ENCODE measurements at regions not wholly inside any gene's neighbourhood (a gene's known extent, or its start where the extent isn't known, plus 50 kb on each side); places are given as distances from the start of the nearest gene placed in this dataset.

DNA sequence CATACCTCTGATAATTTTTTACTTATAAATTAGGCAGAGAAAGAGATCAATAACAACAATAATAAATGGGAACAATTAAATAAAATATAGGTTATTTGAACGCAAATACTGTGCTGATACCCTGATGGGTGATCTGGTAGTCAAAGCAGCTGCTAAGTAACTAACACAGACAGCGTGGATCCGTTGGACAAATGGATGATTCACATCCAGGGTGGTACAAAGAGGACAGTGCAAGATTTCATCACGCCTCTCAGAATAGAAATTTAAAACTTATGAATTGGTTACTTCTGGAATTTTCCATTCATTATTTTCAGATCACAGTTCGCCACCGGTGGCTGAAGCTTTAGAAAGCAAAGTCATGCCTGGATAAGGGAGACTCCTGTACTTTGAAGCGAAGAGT lies 1066.0 kb upstream of the ADGRL3 start:
- DNase-seq (ENCODE audit: low spot score) = no peak

- no peak for DNase-seq (ENCODE audit: low spot score)
Observed at GRCh38 chr4:60155088-60155487, 1045.0 kb upstream of the ADGRL3 start.

GRCh38 chr4:60173103-60173502 lies 1027.0 kb upstream of the ADGRL3 start:
- peak; percentile 29 for DNase-seq (ENCODE audit: low spot score)

- no peak for DNase-seq (ENCODE audit: low spot score)
Observed at GRCh38 chr4:60173718-60174117, 1026.4 kb upstream of the ADGRL3 start.

GRCh38 chr4:60175241-60175640 lies 1024.9 kb upstream of the ADGRL3 start:
- DNase-seq (ENCODE audit: low spot score) = no peak

- no peak for DNase-seq (ENCODE audit: low spot score)
Observed at GRCh38 chr4:60187428-60187827, 1012.7 kb upstream of the ADGRL3 start.

DNA sequence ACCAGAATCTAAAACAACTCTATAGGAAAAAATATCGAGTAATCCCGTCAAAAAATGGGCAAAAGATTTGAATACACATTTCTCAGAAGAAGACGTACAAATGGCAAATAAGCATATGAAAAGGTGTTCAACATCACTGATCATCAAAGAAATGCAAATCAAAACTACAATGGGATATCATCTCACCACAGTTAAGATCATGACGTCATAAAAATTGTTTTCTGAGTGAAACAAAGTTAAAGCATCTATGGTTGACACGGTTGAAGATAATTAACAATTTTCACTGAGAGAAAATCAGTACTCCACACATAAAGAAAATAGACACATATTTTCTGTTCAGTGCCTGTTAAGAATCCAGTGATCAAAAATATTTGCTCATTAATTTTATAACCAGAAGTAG lies 1010.8 kb upstream of the ADGRL3 start:
- no peak for DNase-seq (ENCODE audit: low spot score)

GRCh38 chr4:60194214-60194613 lies 1005.9 kb upstream of the ADGRL3 start:
- no peak for DNase-seq (ENCODE audit: low spot score)

DNA sequence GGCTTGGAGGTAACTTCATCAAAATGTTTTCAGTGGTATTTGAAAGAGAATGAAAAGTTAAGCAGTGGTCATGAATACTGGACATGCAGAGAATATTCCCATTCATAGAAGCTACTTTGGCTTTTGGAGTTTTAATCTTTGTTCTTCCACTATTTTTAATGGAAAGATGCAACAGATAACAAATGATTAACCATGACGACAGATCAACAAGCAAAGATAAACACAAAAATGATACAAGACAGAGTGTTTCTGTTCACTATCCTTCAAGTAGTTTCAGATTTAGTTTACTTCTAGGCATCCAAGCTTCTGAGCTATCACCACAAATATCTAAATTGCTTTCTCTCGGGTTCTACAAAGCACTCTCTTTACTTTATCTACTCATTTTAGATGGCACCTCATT lies 1004.9 kb upstream of the ADGRL3 start:
- peak; percentile 38 for DNase-seq (ENCODE audit: low spot score)

DNA sequence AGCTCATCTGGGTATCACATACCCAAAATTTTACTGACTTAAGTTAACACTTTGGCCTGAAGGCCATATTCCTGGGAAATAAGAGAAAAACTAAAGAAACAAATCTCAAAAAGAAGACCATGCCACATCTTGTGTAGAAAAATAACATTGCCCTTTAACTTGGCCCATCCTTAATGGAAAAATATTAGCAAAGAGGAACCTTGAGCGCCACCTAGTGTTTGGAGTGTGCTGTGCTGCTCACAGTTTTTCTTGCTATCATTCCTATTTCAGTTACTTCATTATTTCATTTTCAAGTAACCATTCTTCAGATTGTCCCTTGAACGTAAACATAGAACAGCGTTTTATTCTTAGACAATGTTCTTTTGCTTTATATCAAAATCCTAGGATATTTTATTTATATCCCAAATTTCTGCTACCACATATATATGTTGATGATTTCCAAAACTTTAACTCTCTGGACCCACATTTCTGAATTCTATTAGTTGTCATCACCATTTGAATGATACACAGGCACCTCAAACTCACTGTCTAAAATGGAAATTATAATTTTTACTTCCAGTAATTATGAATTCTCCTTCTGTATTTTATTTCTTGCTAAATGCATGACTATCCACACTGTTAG lies 999.0 kb upstream of the ADGRL3 start:
- DNase-seq (ENCODE audit: low spot score) = peak; percentile 50

- DNase-seq (ENCODE audit: low spot score) = no peak
Observed at GRCh38 chr4:60209588-60209987, 990.5 kb upstream of the ADGRL3 start.

- no peak for DNase-seq (ENCODE audit: low spot score)
Observed at GRCh38 chr4:60215906-60216305, 984.2 kb upstream of the ADGRL3 start.

DNA sequence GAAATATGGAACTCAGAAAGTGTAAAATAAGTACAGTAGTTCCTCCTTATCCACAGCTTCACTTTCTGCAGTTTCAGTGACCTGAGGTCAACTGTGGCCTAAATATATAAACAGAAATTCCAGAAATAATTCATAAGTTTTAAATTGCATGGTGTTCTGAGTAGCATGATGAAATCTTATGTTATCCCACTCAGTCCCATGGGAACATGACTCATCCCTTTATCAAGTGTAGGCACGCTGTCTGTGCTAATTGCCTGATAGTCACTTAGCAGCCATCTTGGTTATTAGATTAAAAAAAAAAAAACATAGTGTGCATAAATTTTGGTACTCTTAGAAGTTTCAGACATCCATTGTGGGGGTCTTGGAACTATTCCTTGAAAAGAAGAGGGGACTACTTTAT lies 983.4 kb upstream of the ADGRL3 start:
- peak; percentile 5 for DNase-seq (ENCODE audit: low spot score)

GRCh38 chr4:60221866-60222265 lies 978.3 kb upstream of the ADGRL3 start:
- no peak for DNase-seq (ENCODE audit: low spot score)

DNA sequence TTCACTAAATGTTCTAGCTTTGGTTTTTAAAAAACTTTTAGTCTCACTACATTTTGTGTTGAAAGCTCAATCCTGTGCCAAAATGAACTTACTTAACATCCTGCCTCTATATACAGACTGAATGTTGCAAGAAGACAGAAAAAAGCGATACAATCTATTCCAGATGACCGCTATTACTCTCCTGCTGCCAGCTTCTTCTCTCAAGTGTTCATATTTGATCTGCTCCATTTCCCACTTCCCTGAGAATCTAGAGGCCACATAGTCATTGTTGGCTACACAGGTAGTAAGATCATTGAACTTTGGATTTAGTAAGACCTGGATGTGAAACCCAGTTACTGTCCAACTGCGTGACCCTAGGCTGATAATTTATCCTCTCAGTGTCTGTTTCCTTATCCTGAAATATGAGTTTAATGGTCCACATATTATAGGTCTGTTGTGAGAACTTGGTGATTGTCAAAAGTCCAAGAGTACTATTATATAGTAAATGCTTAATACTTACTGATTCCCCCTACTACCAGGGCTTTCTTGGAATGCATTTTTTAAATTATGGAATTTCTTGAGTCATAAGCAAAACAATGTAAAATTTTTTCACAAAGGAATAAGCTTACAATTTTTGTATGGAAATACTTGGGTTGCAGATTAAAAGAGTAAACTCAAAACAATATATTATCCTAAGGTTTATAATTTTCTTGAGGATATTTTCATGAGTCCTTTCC lies 976.8 kb upstream of the ADGRL3 start:
- DNase-seq (ENCODE audit: low spot score) = no peak

DNA sequence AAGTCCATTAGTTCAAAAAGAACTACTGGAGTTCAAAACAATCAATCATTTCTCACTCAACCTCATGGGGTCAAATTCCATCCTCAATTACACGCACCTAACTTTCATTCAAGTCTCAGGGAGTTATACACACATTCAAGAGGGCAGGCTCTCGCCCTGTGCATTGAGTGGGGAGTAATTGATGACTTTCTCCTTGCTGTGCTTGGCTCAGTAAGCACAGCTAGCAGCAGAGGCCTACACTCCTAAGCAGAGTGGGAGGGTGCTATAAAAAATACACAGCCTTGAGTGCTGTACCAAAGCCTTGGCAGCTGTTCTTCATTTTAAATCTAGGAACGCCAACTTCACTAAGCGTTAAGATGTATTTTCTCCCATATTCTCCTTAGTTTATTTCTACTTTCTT lies 958.3 kb upstream of the ADGRL3 start:
- DNase-seq (ENCODE audit: low spot score) = no peak

- DNase-seq (ENCODE audit: low spot score) = no peak
Observed at GRCh38 chr4:60249784-60250183, 950.3 kb upstream of the ADGRL3 start.

- no peak for DNase-seq (ENCODE audit: low spot score)
Observed at GRCh38 chr4:60250657-60251056, 949.5 kb upstream of the ADGRL3 start.

DNA sequence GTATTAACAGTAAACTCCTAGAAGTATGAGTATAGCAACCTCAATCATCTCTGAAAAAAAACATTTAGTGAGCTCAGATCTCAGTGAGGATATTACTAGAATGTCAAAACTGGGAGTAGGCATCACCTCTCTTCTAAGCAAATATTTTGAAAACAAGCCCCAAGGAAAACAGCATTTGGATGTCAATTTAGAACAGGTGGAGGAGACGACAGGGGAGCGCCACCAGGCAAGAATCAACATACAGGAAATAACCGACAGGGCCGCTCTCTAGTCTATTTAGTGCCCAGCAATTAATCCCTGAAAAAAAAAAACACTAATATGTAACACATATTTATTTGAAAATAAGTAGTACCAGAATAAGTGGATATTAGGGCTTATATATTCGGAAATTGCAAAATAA lies 940.3 kb upstream of the ADGRL3 start:
- DNase-seq (ENCODE audit: low spot score) = no peak

DNA sequence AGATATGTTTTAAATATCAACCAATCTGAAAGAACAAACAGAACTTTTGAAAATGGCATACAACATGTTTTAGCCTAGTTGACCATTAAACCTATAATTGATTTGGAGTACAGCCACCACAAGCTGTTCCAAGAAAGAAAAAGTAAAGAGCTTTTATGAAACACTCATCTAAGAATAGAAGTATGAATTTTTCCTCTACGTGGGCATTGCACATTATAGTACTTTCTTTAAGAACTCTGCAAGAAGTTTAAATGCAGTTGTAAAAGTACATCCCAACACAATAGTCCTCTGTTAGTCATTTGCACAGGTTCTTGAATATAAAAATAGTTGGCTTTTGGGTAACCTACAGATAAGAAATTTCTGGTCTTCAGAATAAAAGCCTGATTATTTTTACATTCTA lies 933.6 kb upstream of the ADGRL3 start:
- DNase-seq (ENCODE audit: low spot score) = no peak

GRCh38 chr4:60296386-60296785 lies 903.7 kb upstream of the ADGRL3 start:
- DNase-seq (ENCODE audit: low spot score) = no peak

DNA sequence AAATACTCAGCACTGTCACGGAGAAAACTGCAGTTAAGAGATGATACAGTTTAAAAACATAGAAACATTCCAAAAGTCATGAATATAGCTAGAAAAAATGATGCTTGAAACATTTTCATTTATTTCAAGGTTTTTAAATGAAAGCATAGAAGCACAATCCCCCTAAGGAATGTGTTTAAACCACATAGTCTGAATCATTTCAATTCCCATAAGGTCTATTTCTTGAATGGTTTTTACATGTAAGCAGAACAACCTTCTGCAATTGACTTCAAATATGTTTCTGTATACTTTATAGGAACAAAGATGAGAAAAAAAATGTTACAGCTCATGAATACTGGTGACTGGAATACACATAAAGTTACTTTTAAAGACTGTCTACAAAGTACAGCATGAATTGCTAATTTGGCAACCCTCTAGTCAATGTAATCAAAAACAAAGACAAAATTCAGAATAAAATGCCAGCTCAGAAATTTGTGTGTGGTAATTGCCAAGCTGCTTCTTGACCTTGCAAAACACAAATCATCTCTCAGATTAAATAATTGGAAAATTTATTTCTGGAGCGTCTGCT lies 886.4 kb upstream of the ADGRL3 start:
- no peak for DNase-seq (ENCODE audit: low spot score)

GRCh38 chr4:60314416-60314815 lies 885.7 kb upstream of the ADGRL3 start:
- DNase-seq (ENCODE audit: low spot score) = no peak
